Urinary bladder (tissue), 3 donors: ENCODE measurements at regions not wholly inside any gene's neighbourhood (a gene's known extent, or its start where the extent isn't known, plus 50 kb on each side); places are given as distances from the start of the nearest gene placed in this dataset.

Source experiments
- DNase-seq: peaks from one replicate; pipeline ENCODE4 v3.0.0-alpha.2; 2015; ENCODE audit errors: extremely low spot score
- H3K27ac ChIP-seq: one replicate; pipeline ENCODE4 v1.5.1; 2013; ENCODE audit warnings: low read depth, mild to moderate bottlenecking, moderate library complexity
- H3K36me3 ChIP-seq: one replicate; pipeline ENCODE4 v1.6.1; 2013; ENCODE audit warnings: mild to moderate bottlenecking, moderate library complexity; ENCODE audit not compliant: insufficient read depth
- H3K4me1 ChIP-seq: one replicate; pipeline ENCODE4 v1.6.1; 2013; ENCODE audit warnings: mild to moderate bottlenecking, moderate library complexity; ENCODE audit not compliant: insufficient read depth
- H3K4me3 ChIP-seq: one replicate; pipeline ENCODE4 v1.5.1; 2013; ENCODE audit warnings: low read depth, low read length
- WGBS: extraction: QIAGEN DNeasy Blood & Tissue Kit; methylation state at CpG from one replicate; pipeline ENCODE4 v1.1.7; 2013; 5-methylcytosine and 5-hydroxymethylcytosine counted together
- donor health status: healthy with polysubstance abuse.
- donor health status: healthy.

- no peak for DNase-seq
- WGBS = 73% methylated on average over 4 of the region's 4 CpGs
- Histone ChIP-seq H3K4me1 (no peaks in the 10 kb centered on the region), H3K36me3 (no peaks in the 10 kb centered on the region), H3K4me3 (no peak overlapping the region), H3K27ac (no peak overlapping the region)
Measured at GRCh38 chr2:12300019-12300602, 416.6 kb upstream of the TRIB2 start.

DNA sequence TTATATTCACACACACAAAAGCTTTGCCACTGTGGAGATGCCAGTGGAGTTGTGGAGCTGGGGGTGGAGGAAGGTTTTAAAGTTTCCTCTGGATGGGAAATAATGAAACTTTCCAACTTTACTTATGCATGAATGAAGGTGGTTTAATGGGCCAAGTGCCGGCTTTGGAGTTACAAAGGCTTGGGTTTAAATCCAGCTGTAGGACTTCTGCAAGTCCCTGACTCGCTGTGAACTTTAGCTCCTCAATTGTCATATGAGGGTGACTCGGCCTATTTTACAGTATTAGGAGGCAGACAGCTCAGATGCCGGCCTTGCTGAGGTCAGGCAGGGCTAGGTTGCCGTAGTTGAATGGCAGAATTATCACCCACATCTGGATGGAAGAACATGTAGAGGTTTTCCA lies 415.8 kb upstream of the TRIB2 start:
- Histone ChIP-seq H3K4me3 (no peak overlapping the region), H3K4me1 (no peaks in the 10 kb centered on the region), H3K36me3 (no peaks in the 10 kb centered on the region), H3K27ac (no peak overlapping the region)
- whole genome bisulfite sequencing = 92% methylated on average over 5 of the region's 5 CpGs
- DNase-seq = no peak

DNA sequence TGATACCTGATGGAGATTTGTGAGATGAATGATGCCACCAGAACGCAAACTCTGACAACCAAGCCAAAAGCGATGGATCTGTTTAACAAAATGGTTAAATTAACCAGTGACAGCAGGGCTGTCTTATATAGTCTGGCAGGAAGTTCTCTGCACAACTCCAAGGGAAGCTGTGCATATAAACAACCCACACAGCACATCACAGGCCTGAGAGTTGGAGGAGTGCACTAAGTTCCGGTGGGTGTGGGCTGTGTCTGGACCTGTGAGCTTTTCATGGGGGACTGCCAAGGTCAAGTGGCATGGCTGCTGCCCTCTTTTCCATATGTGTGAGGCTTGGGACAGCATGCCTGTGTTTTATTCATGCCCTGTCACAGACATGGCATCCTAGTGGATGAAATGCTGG lies 414.6 kb upstream of the TRIB2 start:
- Histone ChIP-seq H3K4me3 (no peak overlapping the region), H3K36me3 (no peaks in the 10 kb centered on the region), H3K27ac (no peak overlapping the region), H3K4me1 (no peaks in the 10 kb centered on the region)
- WGBS = 80% methylated on average over 3 of the region's 3 CpGs
- no peak for DNase-seq

DNA sequence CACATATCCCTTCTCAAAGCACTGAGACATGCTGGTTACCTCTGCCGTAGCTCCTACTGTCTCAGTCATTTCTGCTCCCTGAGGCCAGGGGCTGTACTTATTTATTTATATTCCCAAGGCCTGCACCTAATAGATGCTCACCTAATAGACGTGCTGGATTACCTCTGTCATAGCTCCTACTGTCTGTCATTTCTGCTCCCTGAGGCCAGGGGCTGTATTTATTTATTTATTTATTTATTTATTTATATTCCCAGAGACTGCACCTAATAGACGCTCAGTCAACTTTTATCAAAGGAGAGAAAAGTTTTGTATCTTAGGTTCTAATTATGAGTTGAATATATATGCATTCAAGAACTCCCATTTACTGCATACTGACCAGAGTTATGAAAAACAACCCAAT lies 414.0 kb upstream of the TRIB2 start:
- Histone ChIP-seq H3K4me1 (no peaks in the 10 kb centered on the region), H3K4me3 (no peak overlapping the region), H3K27ac (no peak overlapping the region), H3K36me3 (no peaks in the 10 kb centered on the region)
- no peak for DNase-seq
- WGBS = 97% methylated on average over 3 of the region's 3 CpGs

DNA sequence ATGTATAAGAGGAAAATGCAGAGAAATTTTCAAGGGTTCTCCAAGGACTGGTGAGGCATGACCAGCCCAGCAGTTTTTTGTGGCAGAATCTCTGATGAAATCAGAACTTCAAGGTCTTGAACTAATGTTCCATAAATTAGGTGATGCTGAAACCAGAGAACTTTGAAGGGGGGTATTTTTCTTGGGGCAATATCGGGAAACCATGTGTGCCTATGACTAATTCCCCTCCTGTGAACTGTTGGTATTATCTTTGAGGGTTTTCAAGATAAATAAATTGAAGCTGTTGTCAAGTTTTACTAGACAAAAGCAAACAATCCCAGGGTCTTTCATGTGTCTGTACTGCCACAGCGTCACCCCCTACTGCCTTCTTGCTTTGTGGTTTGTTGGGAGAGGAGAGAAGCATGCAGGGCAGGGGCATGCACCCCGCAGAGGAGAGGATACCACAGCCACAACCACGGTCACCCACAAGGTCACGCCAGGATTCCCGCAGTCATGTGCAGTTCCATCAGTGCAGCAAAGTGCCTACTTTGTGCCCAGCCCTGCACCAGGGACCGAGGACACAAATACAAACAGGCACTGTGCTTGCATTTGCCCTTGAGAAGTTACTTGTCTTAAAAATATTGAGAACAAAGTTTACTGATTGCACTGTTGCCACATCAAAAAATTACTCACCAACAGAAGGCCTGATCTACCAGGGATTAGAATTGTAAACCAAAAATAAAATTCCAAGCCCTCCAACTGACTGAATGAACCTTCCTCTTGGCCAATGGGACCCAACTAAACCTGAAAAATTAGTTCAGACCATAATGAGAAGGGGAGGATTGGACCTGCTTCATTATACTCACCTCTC lies 413.3 kb upstream of the TRIB2 start:
- Histone ChIP-seq H3K4me1 (no peaks in the 10 kb centered on the region), H3K36me3 (no peaks in the 10 kb centered on the region), H3K4me3 (no peak overlapping the region), H3K27ac (no peak overlapping the region)
- no peak for DNase-seq
- 82% methylated on average over 7 of the region's 7 CpGs for WGBS

GRCh38 chr2:12304564-12305171 lies 412.1 kb upstream of the TRIB2 start:
- Histone ChIP-seq H3K4me1 (no peaks in the 10 kb centered on the region), H3K27ac (no peak overlapping the region), H3K36me3 (no peaks in the 10 kb centered on the region), H3K4me3 (no peak overlapping the region)
- DNase-seq = no peak
- WGBS = 47% methylated on average over 2 of the region's 2 CpGs

GRCh38 chr2:12305931-12306330 lies 410.8 kb upstream of the TRIB2 start:
- no peak overlapping the region for H3K27ac ChIP-seq
- WGBS = 68% methylated on average over 2 of the region's 2 CpGs
- DNase-seq = no peak
- H3K36me3 ChIP-seq = no peaks in the 10 kb centered on the region
- no peaks in the 10 kb centered on the region for H3K4me1 ChIP-seq
- no peak overlapping the region for H3K4me3 ChIP-seq

GRCh38 chr2:12310399-12310798 lies 406.3 kb upstream of the TRIB2 start:
- no peak overlapping the region for H3K4me3 ChIP-seq
- H3K36me3 ChIP-seq = no peaks in the 10 kb centered on the region
- no peaks in the 10 kb centered on the region for H3K4me1 ChIP-seq
- no peak overlapping the region for H3K27ac ChIP-seq
- no peak for DNase-seq

- no peak overlapping the region for H3K27ac ChIP-seq
- H3K36me3 ChIP-seq = no peaks in the 10 kb centered on the region
- WGBS = 41% methylated on average over 6 of the region's 6 CpGs
- H3K4me3 ChIP-seq = no peak overlapping the region
- DNase-seq = no peak
- no peaks in the 10 kb centered on the region for H3K4me1 ChIP-seq
Measured at GRCh38 chr2:12313445-12314126, 403.1 kb upstream of the TRIB2 start.

GRCh38 chr2:12314127-12314760 lies 402.5 kb upstream of the TRIB2 start:
- no peaks in the 10 kb centered on the region for H3K36me3 ChIP-seq
- no peak overlapping the region for H3K27ac ChIP-seq
- no peak for DNase-seq
- WGBS = 77% methylated on average over 8 of the region's 8 CpGs
- no peaks in the 10 kb centered on the region for H3K4me1 ChIP-seq
- H3K4me3 ChIP-seq = no peak overlapping the region

DNA sequence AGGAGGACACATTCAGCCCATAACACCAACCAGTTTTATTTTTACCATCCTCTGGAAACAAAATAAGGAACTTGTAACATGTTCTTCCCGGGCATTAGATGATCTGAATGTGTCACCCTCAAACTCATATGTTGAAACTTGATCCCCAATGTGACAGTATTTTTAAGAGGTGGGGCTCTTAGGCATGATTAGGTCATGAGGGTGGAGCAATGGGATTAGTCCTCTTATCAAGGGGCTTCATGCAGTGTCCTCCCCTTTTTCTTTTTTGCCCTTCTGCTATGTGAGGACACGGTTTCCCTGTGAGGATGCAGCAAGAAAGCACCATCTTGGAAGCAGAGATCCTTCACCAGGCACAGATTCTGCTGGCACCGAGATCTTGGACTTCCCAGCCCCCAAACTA lies 401.5 kb upstream of the TRIB2 start:
- H3K36me3 ChIP-seq = no peaks in the 10 kb centered on the region
- no peak overlapping the region for H3K27ac ChIP-seq
- WGBS = 87% methylated on average over 3 of the region's 3 CpGs
- DNase-seq = no peak
- H3K4me3 ChIP-seq = no peak overlapping the region
- H3K4me1 ChIP-seq = peaks cover 2% of the 10 kb centered on the region

DNA sequence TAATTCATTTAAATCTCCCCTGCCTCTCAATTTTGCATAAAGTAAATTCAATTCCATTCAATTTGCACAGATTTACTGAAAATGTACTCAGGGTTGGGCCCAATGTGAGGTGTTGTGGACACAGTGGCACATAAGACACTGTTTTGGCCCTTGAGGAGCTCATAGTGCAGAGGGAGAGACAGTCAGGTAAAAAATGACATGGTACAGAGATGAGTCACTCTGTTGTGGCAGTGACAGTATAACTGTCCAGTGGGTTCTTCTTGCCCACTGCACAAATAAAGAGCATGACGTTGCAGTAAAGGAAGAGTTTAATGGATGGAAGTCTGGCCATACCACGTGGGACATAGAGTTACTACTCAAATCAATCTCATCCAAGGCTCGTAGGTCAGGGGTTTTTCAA lies 400.3 kb upstream of the TRIB2 start:
- Histone ChIP-seq H3K36me3 (no peaks in the 10 kb centered on the region), H3K4me3 (no peak overlapping the region), H3K4me1 (peaks cover 2% of the 10 kb centered on the region), H3K27ac (no peak overlapping the region)
- DNase-seq = no peak
- 93% methylated on average over 3 of the region's 3 CpGs for WGBS

DNA sequence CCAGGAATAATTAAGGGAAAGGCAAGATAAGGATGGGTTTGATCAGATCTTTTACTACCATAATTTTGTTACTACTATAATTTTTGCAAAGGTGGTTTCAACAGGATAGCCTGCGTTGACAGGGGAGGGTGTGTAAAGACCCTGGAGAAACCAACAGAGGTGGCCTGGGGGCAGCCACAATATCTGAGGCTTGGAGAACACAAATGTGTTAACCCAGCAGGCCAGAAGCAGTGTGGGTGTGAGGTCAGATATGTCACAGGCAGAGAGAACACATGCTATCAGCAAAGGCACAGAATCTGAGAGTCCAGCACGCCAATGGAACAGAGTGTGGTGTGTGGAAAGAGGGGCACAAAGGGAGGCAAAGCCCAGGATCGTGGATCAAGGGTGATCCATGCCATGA lies 399.4 kb upstream of the TRIB2 start:
- 66% methylated on average over 3 of the region's 3 CpGs for WGBS
- Histone ChIP-seq H3K36me3 (no peaks in the 10 kb centered on the region), H3K4me1 (peaks cover 2% of the 10 kb centered on the region), H3K27ac (no peak overlapping the region), H3K4me3 (no peak overlapping the region)
- no peak for DNase-seq
